GM21529 (cell line): ENCODE measurements at regions not wholly inside any gene's neighbourhood (a gene's known extent, or its start where the extent isn't known, plus 50 kb on each side); places are given as distances from the start of the nearest gene placed in this dataset.

Source experiments
- ATAC-seq: cut with Tn5 transposase; IDR thresholded peaks from one replicate; pipeline ENCODE4 v1.9.1; 2021; ENCODE audit not compliant: unreplicated experiment

GRCh38 chr18:29154196-29154757 is 977.3 kb upstream of the CDH2 start:
- ATAC-seq = no peak

GRCh38 chr18:29153091-29153490 is 976.2 kb upstream of the CDH2 start:
- ATAC-seq = no peak

- ATAC-seq = no peak
Measured at GRCh38 chr18:29147944-29148343, 971.0 kb upstream of the CDH2 start.

- no peak for ATAC-seq
Measured at GRCh38 chr18:29146068-29146467, 969.1 kb upstream of the CDH2 start.

- ATAC-seq = no peak
Measured at GRCh38 chr18:29140590-29140989, 963.7 kb upstream of the CDH2 start.

- no peak for ATAC-seq
Measured at GRCh38 chr18:29137773-29138495, 961.0 kb upstream of the CDH2 start.

- no peak for ATAC-seq
Measured at GRCh38 chr18:29123706-29124530, 947.0 kb upstream of the CDH2 start.

- no peak for ATAC-seq
Measured at GRCh38 chr18:29104671-29105070, 927.7 kb upstream of the CDH2 start.

GRCh38 chr18:29104227-29104626 is 927.3 kb upstream of the CDH2 start:
- ATAC-seq = no peak

GRCh38 chr18:29096079-29096770 is 919.3 kb upstream of the CDH2 start:
- no peak for ATAC-seq

GRCh38 chr18:29087616-29088246 is 910.8 kb upstream of the CDH2 start:
- ATAC-seq = no peak

- no peak for ATAC-seq
Measured at GRCh38 chr18:29084120-29084519, 907.2 kb upstream of the CDH2 start.

GRCh38 chr18:29083545-29083944 is 906.6 kb upstream of the CDH2 start:
- no peak for ATAC-seq

- ATAC-seq = no peak
Measured at GRCh38 chr18:29080946-29081345, 904.0 kb upstream of the CDH2 start.

GRCh38 chr18:29078273-29078672 is 901.3 kb upstream of the CDH2 start:
- no peak for ATAC-seq

GRCh38 chr18:29077344-29077743 is 900.4 kb upstream of the CDH2 start:
- no peak for ATAC-seq

GRCh38 chr18:29076645-29077044 is 899.7 kb upstream of the CDH2 start:
- no peak for ATAC-seq

GRCh38 chr18:29074147-29074546 is 897.2 kb upstream of the CDH2 start:
- ATAC-seq = no peak

- no peak for ATAC-seq
Measured at GRCh38 chr18:29071869-29072268, 894.9 kb upstream of the CDH2 start.

GRCh38 chr18:29063346-29063745 is 886.4 kb upstream of the CDH2 start:
- ATAC-seq = no peak

GRCh38 chr18:29062921-29063320 is 886.0 kb upstream of the CDH2 start:
- ATAC-seq = no peak
